GM12872 (cell line): ENCODE measurements at regions not wholly inside any gene's neighbourhood (a gene's known extent, or its start where the extent isn't known, plus 50 kb on each side); places are given as distances from the start of the nearest gene placed in this dataset.

Experiments
- TF ChIP-seq, protein P1 (sequence below): IDR thresholded peaks from 3 replicates; pipeline ENCODE4 v1.5.1; 2011; ENCODE audit warnings: low read depth, mild to moderate bottlenecking, low read length, moderate library complexity; ENCODE audit not compliant: insufficient read depth

DNA sequence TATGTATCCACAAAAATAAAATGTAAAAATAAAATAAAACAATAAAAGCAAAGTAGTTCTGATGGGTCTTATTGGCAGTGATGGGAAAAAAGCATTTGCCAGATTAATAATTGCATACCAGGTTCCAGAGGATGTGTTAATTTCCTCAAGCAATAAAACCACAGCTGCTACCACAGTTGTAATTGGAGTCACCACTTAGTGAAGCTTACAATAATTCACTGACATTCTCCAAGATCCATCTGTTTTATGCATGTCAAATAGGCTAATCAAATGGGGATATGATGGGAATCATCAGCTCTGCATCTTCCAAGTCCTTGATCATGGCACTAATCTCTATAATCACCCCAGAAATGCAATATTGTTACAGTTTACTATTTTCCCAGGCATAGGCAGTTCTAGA lies 123.5 kb upstream of the EMCN start:
- TF ChIP-seq, protein P1, sequence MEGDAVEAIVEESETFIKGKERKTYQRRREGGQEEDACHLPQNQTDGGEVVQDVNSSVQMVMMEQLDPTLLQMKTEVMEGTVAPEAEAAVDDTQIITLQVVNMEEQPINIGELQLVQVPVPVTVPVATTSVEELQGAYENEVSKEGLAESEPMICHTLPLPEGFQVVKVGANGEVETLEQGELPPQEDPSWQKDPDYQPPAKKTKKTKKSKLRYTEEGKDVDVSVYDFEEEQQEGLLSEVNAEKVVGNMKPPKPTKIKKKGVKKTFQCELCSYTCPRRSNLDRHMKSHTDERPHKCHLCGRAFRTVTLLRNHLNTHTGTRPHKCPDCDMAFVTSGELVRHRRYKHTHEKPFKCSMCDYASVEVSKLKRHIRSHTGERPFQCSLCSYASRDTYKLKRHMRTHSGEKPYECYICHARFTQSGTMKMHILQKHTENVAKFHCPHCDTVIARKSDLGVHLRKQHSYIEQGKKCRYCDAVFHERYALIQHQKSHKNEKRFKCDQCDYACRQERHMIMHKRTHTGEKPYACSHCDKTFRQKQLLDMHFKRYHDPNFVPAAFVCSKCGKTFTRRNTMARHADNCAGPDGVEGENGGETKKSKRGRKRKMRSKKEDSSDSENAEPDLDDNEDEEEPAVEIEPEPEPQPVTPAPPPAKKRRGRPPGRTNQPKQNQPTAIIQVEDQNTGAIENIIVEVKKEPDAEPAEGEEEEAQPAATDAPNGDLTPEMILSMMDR: no peak

- TF ChIP-seq, protein P1: no peak
Measured at GRCh38 chr4:100635899-100636298, 118.1 kb upstream of the EMCN start.

DNA sequence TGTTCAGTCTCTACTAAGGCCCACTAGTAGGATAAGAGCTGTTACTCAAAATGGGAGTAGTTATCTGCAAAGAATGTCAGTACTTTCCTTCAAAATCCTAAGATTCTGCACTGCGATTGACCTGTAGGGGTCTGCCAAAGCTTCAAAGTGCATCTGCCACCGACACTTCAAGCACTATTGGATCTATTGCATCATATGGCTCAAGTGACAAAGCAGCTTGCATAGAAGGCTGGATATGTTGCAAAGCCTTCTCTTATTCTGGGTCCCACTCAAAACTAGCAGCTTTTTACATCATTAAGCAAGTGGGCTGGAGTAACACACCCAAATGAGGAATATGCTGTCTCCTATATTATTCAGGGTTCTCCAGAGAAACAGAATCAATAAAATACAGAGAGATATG lies 115.4 kb upstream of the EMCN start:
- TF ChIP-seq, protein P1: no peak

GRCh38 chr4:100632163-100632562 lies 114.3 kb upstream of the EMCN start:
- TF ChIP-seq, protein P1: no peak

GRCh38 chr4:100631281-100631968 lies 113.6 kb upstream of the EMCN start:
- TF ChIP-seq, protein P1: no peak

DNA sequence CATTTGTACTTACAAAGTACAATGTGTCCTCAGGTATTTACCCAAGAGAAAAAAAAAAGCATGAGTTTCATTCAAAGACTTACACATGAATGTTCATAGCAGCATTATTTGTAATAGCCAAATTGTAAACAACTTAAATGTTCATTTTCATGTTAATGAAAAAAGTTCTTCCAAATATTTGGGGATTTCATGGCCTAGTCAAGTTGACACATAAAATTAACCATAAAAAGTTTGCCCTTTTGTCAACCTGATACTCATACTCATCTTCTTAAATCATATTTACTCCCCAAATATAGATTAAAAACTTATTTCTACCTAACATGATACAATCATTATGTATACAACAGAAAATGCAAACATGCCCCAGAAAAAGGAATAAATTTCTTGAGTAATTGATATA lies 112.5 kb upstream of the EMCN start:
- TF ChIP-seq, protein P1: no peak

DNA sequence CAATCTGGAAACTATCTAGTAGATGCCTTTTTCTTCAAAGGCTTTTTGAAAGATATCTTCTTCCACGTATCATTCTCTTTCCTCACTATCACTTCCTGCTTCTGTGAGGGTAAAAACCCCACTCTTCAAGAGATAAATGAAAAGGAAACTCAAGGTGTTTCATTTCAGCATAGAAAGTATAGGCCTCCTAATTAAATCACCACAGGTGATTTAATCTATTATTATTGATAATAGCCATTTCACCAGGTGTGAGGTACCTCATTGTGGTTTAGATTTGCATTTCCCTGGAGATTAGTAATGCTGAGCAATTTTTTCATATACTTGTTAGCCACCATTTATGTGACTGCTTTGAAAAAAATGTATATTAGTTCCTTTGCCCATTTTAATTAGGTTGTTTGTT lies 92.0 kb upstream of the EMCN start:
- TF ChIP-seq, protein P1: no peak

DNA sequence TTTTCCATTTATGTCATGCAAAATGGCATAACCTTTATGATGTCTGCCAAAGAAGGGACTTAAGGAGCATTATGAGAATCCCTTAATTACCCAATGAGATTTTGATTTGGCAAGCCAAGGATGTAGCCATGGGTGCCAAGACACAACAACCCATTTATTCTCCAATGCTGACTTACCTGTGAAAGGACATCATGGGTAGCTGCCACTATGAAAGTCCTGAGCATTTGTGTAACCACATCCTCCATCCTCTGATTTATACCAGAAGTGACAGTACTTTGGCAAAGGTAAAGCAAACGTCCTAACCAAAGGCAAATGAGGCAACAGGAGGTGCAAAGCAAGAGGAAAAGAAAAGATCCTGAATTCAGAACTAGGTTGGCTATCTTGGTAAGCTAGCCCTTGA lies 87.3 kb upstream of the EMCN start:
- TF ChIP-seq, protein P1: no peak
